Ramos (cell line): ENCODE measurements at regions not wholly inside any gene's neighbourhood (a gene's known extent, or its start where the extent isn't known, plus 50 kb on each side); places are given as distances from the start of the nearest gene placed in this dataset.
"Not testable (repeated sequence)": the region's sequence is repeated elsewhere in the genome, so short reads cannot be mapped to it uniquely, and the experiment has no call there.

Experiments
- in situ Hi-C: fragments of 300-500 bp; cut with MboI; formaldehyde crosslinking; loops from one replicate; pipeline ENCODE4 v1.14.3; 2022; ENCODE audit warnings: low sequenced_read_pairs; ENCODE audit not compliant: unreplicated experiment

- in situ Hi-C loops = no loop called here
Observed at GRCh38 chr2:33909945-33910695, 311.0 kb upstream of the FAM98A start.

- in situ Hi-C loops = no loop called here
Observed at GRCh38 chr2:33907866-33908265, 308.8 kb upstream of the FAM98A start.

- in situ Hi-C loops = not testable (repeated sequence)
Observed at GRCh38 chr2:33906129-33906528, 307.0 kb upstream of the FAM98A start.

GRCh38 chr2:33904801-33905200 is 305.7 kb upstream of the FAM98A start:
- in situ Hi-C loops = no loop called here

- in situ Hi-C loops = no loop called here
Observed at GRCh38 chr2:33903701-33904100, 304.6 kb upstream of the FAM98A start.

- in situ Hi-C loops = no loop called here
Observed at GRCh38 chr2:33903215-33903614, 304.1 kb upstream of the FAM98A start.

GRCh38 chr2:33900610-33901009 is 301.5 kb upstream of the FAM98A start:
- in situ Hi-C loops = no loop called here

- in situ Hi-C loops = no loop called here
Observed at GRCh38 chr2:33897741-33898140, 298.6 kb upstream of the FAM98A start.

- in situ Hi-C loops = no loop called here
Observed at GRCh38 chr2:33893824-33894223, 294.7 kb upstream of the FAM98A start.

GRCh38 chr2:33891616-33892015 is 292.5 kb upstream of the FAM98A start:
- in situ Hi-C loops = no loop called here

- in situ Hi-C loops = no loop called here
Observed at GRCh38 chr2:33890686-33891085, 291.6 kb upstream of the FAM98A start.

GRCh38 chr2:33877348-33878016 is 278.4 kb upstream of the FAM98A start:
- in situ Hi-C loops = no loop called here

- in situ Hi-C loops = no loop called here
Observed at GRCh38 chr2:33873076-33873605, 274.0 kb upstream of the FAM98A start.

GRCh38 chr2:33859811-33860461 is 260.8 kb upstream of the FAM98A start:
- in situ Hi-C loops = no loop called here

- in situ Hi-C loops = no loop called here
Observed at GRCh38 chr2:33859176-33859575, 260.1 kb upstream of the FAM98A start.

- in situ Hi-C loops = no loop called here
Observed at GRCh38 chr2:33848486-33848885, 249.4 kb upstream of the FAM98A start.

- in situ Hi-C loops = no loop called here
Observed at GRCh38 chr2:33839791-33840190, 240.7 kb upstream of the FAM98A start.

- in situ Hi-C loops = no loop called here
Observed at GRCh38 chr2:33836628-33837027, 237.5 kb upstream of the FAM98A start.

- in situ Hi-C loops = no loop called here
Observed at GRCh38 chr2:33835911-33836310, 236.8 kb upstream of the FAM98A start.

GRCh38 chr2:33822964-33823363 is 223.9 kb upstream of the FAM98A start:
- in situ Hi-C loops = no loop called here

GRCh38 chr2:33812707-33813106 is 213.6 kb upstream of the FAM98A start:
- in situ Hi-C loops = no loop called here
